ENCODE measurements at regions not wholly inside any gene's neighbourhood (a gene's known extent, or its start where the extent isn't known, plus 50 kb on each side); places are given as distances from the start of the nearest gene placed in this dataset.

- TF ChIP-seq EZH2 (IDR thresholded peaks at IDR 0.05; ENCODE audit: borderline replicate concordance, low read length) (no peak), CTCF (IDR thresholded peaks at IDR 0.05; ENCODE audit: low read length) (no peak)
- no peaks in the 10 kb centered on the region for H3K36me3 ChIP-seq (ENCODE audit: insufficient read depth, low read length)
- no peaks in the 10 kb centered on the region for H3K9me2 ChIP-seq (ENCODE audit: low read depth, low read length)
- H2AFZ ChIP-seq (ENCODE audit: low read length): no peak overlapping the region
- H3K4me1 ChIP-seq (ENCODE audit: insufficient read depth, low read length, severe bottlenecking): no peaks in the 10 kb centered on the region
- no peaks in the 10 kb centered on the region for H3K79me2 ChIP-seq (ENCODE audit: insufficient read depth, low read length)
- H3K27me3 ChIP-seq (ENCODE audit: insufficient read depth, low read length): no peaks in the 10 kb centered on the region; the same call in 1 of the 2 replicates
- no peaks in the 10 kb centered on the region for H4K20me1 ChIP-seq (ENCODE audit: insufficient read depth, low read length)
- H3K27ac ChIP-seq (ENCODE audit: low read depth, low read length, poor library complexity, severe bottlenecking): no peak overlapping the region
- H3K9me3 ChIP-seq (ENCODE audit: low read length): no peaks in the 10 kb centered on the region
- H3K4me3 ChIP-seq (ENCODE audit: low read depth, low read length, poor library complexity, severe bottlenecking): no peak overlapping the region
- H3F3A ChIP-seq (ENCODE audit: insufficient read depth, low read length): no peaks in the 10 kb centered on the region
- no peak overlapping the region for H3K9ac ChIP-seq (ENCODE audit: low read length)
- H3K4me2 ChIP-seq (ENCODE audit: low read length): no peak overlapping the region
These were observed 157.9 kb downstream of the ZDHHC21 start for GRCh38 chr9:14535161-14535955.

GRCh38 chr9:14533867-14534640, 159.2 kb downstream of the ZDHHC21 start:
- H3K9me3 ChIP-seq (ENCODE audit: low read length): no peaks in the 10 kb centered on the region
- H4K20me1 ChIP-seq (ENCODE audit: insufficient read depth, low read length): no peaks in the 10 kb centered on the region
- H3F3A ChIP-seq (ENCODE audit: insufficient read depth, low read length): no peaks in the 10 kb centered on the region
- no peak overlapping the region for H3K9ac ChIP-seq (ENCODE audit: low read length)
- H3K36me3 ChIP-seq (ENCODE audit: insufficient read depth, low read length): no peaks in the 10 kb centered on the region
- H3K9me2 ChIP-seq (ENCODE audit: low read depth, low read length): no peaks in the 10 kb centered on the region
- H2AFZ ChIP-seq (ENCODE audit: low read length): no peak overlapping the region
- no peak overlapping the region for H3K27ac ChIP-seq (ENCODE audit: low read depth, low read length, poor library complexity, severe bottlenecking)
- no peak overlapping the region for H3K4me2 ChIP-seq (ENCODE audit: low read length)
- no peaks in the 10 kb centered on the region for H3K4me1 ChIP-seq (ENCODE audit: insufficient read depth, low read length, severe bottlenecking)
- no peaks in the 10 kb centered on the region; the same call in 1 of the 2 replicates for H3K27me3 ChIP-seq (ENCODE audit: insufficient read depth, low read length)
- TF ChIP-seq CTCF (IDR thresholded peaks at IDR 0.05; ENCODE audit: low read length): no peak
- TF ChIP-seq EZH2 (IDR thresholded peaks at IDR 0.05; ENCODE audit: borderline replicate concordance, low read length): no peak
- no peaks in the 10 kb centered on the region for H3K79me2 ChIP-seq (ENCODE audit: insufficient read depth, low read length)
- no peak overlapping the region for H3K4me3 ChIP-seq (ENCODE audit: low read depth, low read length, poor library complexity, severe bottlenecking)

- Histone ChIP-seq H3K79me2 (ENCODE audit: insufficient read depth, low read length) (no peaks in the 10 kb centered on the region), H4K20me1 (ENCODE audit: insufficient read depth, low read length) (no peaks in the 10 kb centered on the region), H3K4me2 (ENCODE audit: low read length) (no peak overlapping the region), H3K9ac (ENCODE audit: low read length) (no peak overlapping the region), H3K4me3 (ENCODE audit: low read depth, low read length, poor library complexity, severe bottlenecking) (no peak overlapping the region), H3F3A (ENCODE audit: insufficient read depth, low read length) (no peaks in the 10 kb centered on the region), H3K27me3 (ENCODE audit: insufficient read depth, low read length) (no peaks in the 10 kb centered on the region; the same call in 1 of the 2 replicates), H3K4me1 (ENCODE audit: insufficient read depth, low read length, severe bottlenecking) (no peaks in the 10 kb centered on the region), H3K36me3 (ENCODE audit: insufficient read depth, low read length) (no peaks in the 10 kb centered on the region), H3K27ac (ENCODE audit: low read depth, low read length, poor library complexity, severe bottlenecking) (no peak overlapping the region), H2AFZ (ENCODE audit: low read length) (no peak overlapping the region), H3K9me3 (ENCODE audit: low read length) (no peaks in the 10 kb centered on the region), H3K9me2 (ENCODE audit: low read depth, low read length) (no peaks in the 10 kb centered on the region)
- TF ChIP-seq EZH2 (IDR thresholded peaks at IDR 0.05; ENCODE audit: borderline replicate concordance, low read length): no peak
- no peak for TF ChIP-seq CTCF (IDR thresholded peaks at IDR 0.05; ENCODE audit: low read length)
These were observed 160.6 kb downstream of the ZDHHC21 start for GRCh38 chr9:14532456-14533115.
